GM12865 (cell line): ENCODE measurements at regions not wholly inside any gene's neighbourhood (a gene's known extent, or its start where the extent isn't known, plus 50 kb on each side); places are given as distances from the start of the nearest gene placed in this dataset.

Source experiments
- DNase-seq: peaks from one replicate; pipeline ENCODE4 v3.0.0; 2010; ENCODE audit warnings: low read depth
- H3K4me3 ChIP-seq: 2 replicates; pipeline ENCODE4 v1.5.1; 2011; ENCODE audit warnings: mild to moderate bottlenecking, low read depth, low read length, control low read depth
- CTCF ChIP-seq: IDR thresholded peaks from 2 replicates; pipeline ENCODE4 v1.5.1; 2011; ENCODE audit warnings: low read length, control low read depth, low read depth, inconsistent platforms; ENCODE audit not compliant: insufficient read depth; ENCODE audit errors: missing control alignments

- TF ChIP-seq CTCF: no peak
- no peak for DNase-seq
- H3K4me3 ChIP-seq: no peak overlapping the region
These were observed 2117.6 kb downstream of the MAT2B start for GRCh38 chr5:165622864-165623536.

GRCh38 chr5:165624166-165624946 lies 2118.9 kb downstream of the MAT2B start:
- H3K4me3 ChIP-seq: no peak overlapping the region
- TF ChIP-seq CTCF: no peak
- DNase-seq: no peak

- no peak for DNase-seq
- H3K4me3 ChIP-seq: no peak overlapping the region
- TF ChIP-seq CTCF: no peak
These were observed 2120.7 kb downstream of the MAT2B start for GRCh38 chr5:165626161-165626560.

- H3K4me3 ChIP-seq: no peak overlapping the region
- no peak for DNase-seq
- no peak for TF ChIP-seq CTCF
These were observed 2122.2 kb downstream of the MAT2B start for GRCh38 chr5:165627548-165628170.

GRCh38 chr5:165630261-165630778 lies 2124.9 kb downstream of the MAT2B start:
- no peak overlapping the region for H3K4me3 ChIP-seq
- peak; percentile 75 for TF ChIP-seq CTCF
- peak; percentile 61 for DNase-seq

- DNase-seq: no peak
- no peak for TF ChIP-seq CTCF
- no peak overlapping the region for H3K4me3 ChIP-seq
These were observed 2125.8 kb downstream of the MAT2B start for GRCh38 chr5:165631235-165631634.
